HFFc6 (cell line): ENCODE measurements at regions not wholly inside any gene's neighbourhood (a gene's known extent, or its start where the extent isn't known, plus 50 kb on each side); places are given as distances from the start of the nearest gene placed in this dataset.
"Not testable (repeated sequence)": the region's sequence is repeated elsewhere in the genome, so short reads cannot be mapped to it uniquely, and the experiment has no call there.

Experiments used
- DNase-seq: peaks from one replicate; pipeline ENCODE4 v3.0.0-alpha.2; 2018
- H3K27ac Mint-ChIP-seq: 2 replicates; pipeline ENCODE4 v1.8.0; 2020; ENCODE audit warnings: mild to moderate bottlenecking, mixed read lengths
- H3K27me3 Mint-ChIP-seq: 2 replicates; pipeline ENCODE4 v1.8.0; 2021; ENCODE audit warnings: mild to moderate bottlenecking, moderate library complexity, mixed read lengths; ENCODE audit not compliant: insufficient read depth
- H3K36me3 Mint-ChIP-seq: 2 replicates; pipeline ENCODE4 v1.8.0; 2021; ENCODE audit warnings: low read depth, mixed read lengths
- H3K4me1 Mint-ChIP-seq: 2 replicates; pipeline ENCODE4 v1.8.0; 2020; ENCODE audit warnings: low read depth, mixed read lengths
- H3K4me3 Mint-ChIP-seq: 2 replicates; pipeline ENCODE4 v1.8.0; 2020; ENCODE audit warnings: mild to moderate bottlenecking, moderate library complexity, mixed read lengths
- H3K9me3 Mint-ChIP-seq: 2 replicates; pipeline ENCODE4 v1.8.0; 2020; ENCODE audit warnings: mild to moderate bottlenecking, mixed read lengths
- CTCF ChIP-seq: fragments of 200-600 bp; sonication (generic); IDR thresholded peaks from 2 replicates; pipeline ENCODE4 v1.5.0; 2021; ENCODE audit warnings: antibody characterized with exemption, mild to moderate bottlenecking

- TF ChIP-seq CTCF, result no peak
- Mint-ChIP-seq H3K27me3 (peaks cover 3% of the 10 kb centered on the region; the same call in 1 of the 2 replicates), H3K4me1 (peaks cover 9% of the 10 kb centered on the region), H3K27ac (no peak overlapping the region), H3K9me3 (peaks cover 7% of the 10 kb centered on the region), H3K36me3 (peaks cover 10% of the 10 kb centered on the region), H3K4me3 (no peak overlapping the region)
- DNase-seq, result no peak
These were observed 629.6 kb downstream of the SLC16A7 start for GRCh38 chr12:60225216-60226000.

- Mint-ChIP-seq H3K4me3 (no peak overlapping the region), H3K27me3 (peaks cover 3% of the 10 kb centered on the region; the same call in 1 of the 2 replicates), H3K36me3 (peaks cover 10% of the 10 kb centered on the region), H3K4me1 (peaks cover 11% of the 10 kb centered on the region), H3K27ac (no peak overlapping the region), H3K9me3 (peaks cover 7% of the 10 kb centered on the region)
- no peak for DNase-seq
- no peak for TF ChIP-seq CTCF
These were observed 632.1 kb downstream of the SLC16A7 start for GRCh38 chr12:60227916-60228315.

GRCh38 chr12:60230056-60230455 is 634.2 kb downstream of the SLC16A7 start:
- Mint-ChIP-seq H3K27ac (0 out of 2 replicates have a peak overlapping the region, but pooled peaks have one; percentile 21), H3K4me3 (no peak overlapping the region), H3K36me3 (peaks cover 10% of the 10 kb centered on the region), H3K4me1 (peaks cover 15% of the 10 kb centered on the region), H3K27me3 (peaks cover 3% of the 10 kb centered on the region; the same call in 1 of the 2 replicates), H3K9me3 (peaks cover 7% of the 10 kb centered on the region)
- peak; percentile 6 for DNase-seq
- no peak for TF ChIP-seq CTCF

- no peak for TF ChIP-seq CTCF
- H3K27ac Mint-ChIP-seq, result no peak overlapping the region
- H3K36me3 Mint-ChIP-seq, result peaks cover 5% of the 10 kb centered on the region
- peaks cover 15% of the 10 kb centered on the region for H3K4me1 Mint-ChIP-seq
- no peak for DNase-seq
- peaks cover 4% of the 10 kb centered on the region for H3K9me3 Mint-ChIP-seq
- no peak overlapping the region for H3K4me3 Mint-ChIP-seq
- peaks cover 3% of the 10 kb centered on the region; the same call in 1 of the 2 replicates for H3K27me3 Mint-ChIP-seq
These were observed 635.5 kb downstream of the SLC16A7 start for GRCh38 chr12:60231303-60231702.

GRCh38 chr12:60231976-60232907 is 636.4 kb downstream of the SLC16A7 start:
- Mint-ChIP-seq H3K4me1 (peaks cover 15% of the 10 kb centered on the region), H3K9me3 (no peaks in the 10 kb centered on the region), H3K36me3 (no peaks in the 10 kb centered on the region), H3K27me3 (peaks cover 3% of the 10 kb centered on the region; the same call in 1 of the 2 replicates), H3K27ac (no peak overlapping the region), H3K4me3 (no peak overlapping the region)
- TF ChIP-seq CTCF, result no peak
- no peak for DNase-seq

- not testable (repeated sequence) for H3K9me3 Mint-ChIP-seq, H3K27ac Mint-ChIP-seq, H3K4me3 Mint-ChIP-seq, DNase-seq, H3K27me3 Mint-ChIP-seq, H3K36me3 Mint-ChIP-seq
- H3K4me1 Mint-ChIP-seq, result peaks cover 11% of the 10 kb centered on the region
These were observed 638.9 kb downstream of the SLC16A7 start for GRCh38 chr12:60234611-60235195.
